Hindlimb muscle (tissue), 1 donor: ENCODE measurements at regions not wholly inside any gene's neighbourhood (a gene's known extent, or its start where the extent isn't known, plus 50 kb on each side); places are given as distances from the start of the nearest gene placed in this dataset.
A peak's percentile ranks its signal among the peaks of the same experiment; 100 is the strongest.

Experiments
- DNase-seq: peaks from one replicate; pipeline ENCODE4 v3.0.0-alpha.2; 2013

GRCh38 chr20:22465622-22466446 lies 118.5 kb downstream of the FOXA2 start:
- DNase-seq = no peak

GRCh38 chr20:22464312-22465003 lies 119.9 kb downstream of the FOXA2 start:
- DNase-seq = no peak

GRCh38 chr20:22462975-22463914 lies 121.1 kb downstream of the FOXA2 start:
- no peak for DNase-seq

GRCh38 chr20:22460803-22461202 lies 123.6 kb downstream of the FOXA2 start:
- DNase-seq = no peak

- DNase-seq = no peak
Measured at GRCh38 chr20:22460231-22460630, 124.1 kb downstream of the FOXA2 start.

GRCh38 chr20:22459754-22460153 lies 124.6 kb downstream of the FOXA2 start:
- DNase-seq = no peak

GRCh38 chr20:22456109-22456508 lies 128.3 kb downstream of the FOXA2 start:
- no peak for DNase-seq

GRCh38 chr20:22455259-22455658 lies 129.1 kb downstream of the FOXA2 start:
- DNase-seq = no peak

GRCh38 chr20:22453244-22454080 lies 130.9 kb downstream of the FOXA2 start:
- DNase-seq = no peak

- no peak for DNase-seq
Measured at GRCh38 chr20:22452442-22453011, 131.8 kb downstream of the FOXA2 start.

GRCh38 chr20:22450537-22450936 lies 133.8 kb downstream of the FOXA2 start:
- no peak for DNase-seq

- DNase-seq = peak; percentile 8
Measured at GRCh38 chr20:22449188-22449973, 135.0 kb downstream of the FOXA2 start.

GRCh38 chr20:22447447-22447778 lies 137.0 kb downstream of the FOXA2 start:
- DNase-seq = no peak

- DNase-seq = no peak
Measured at GRCh38 chr20:22446613-22447446, 137.5 kb downstream of the FOXA2 start.

- no peak for DNase-seq
Measured at GRCh38 chr20:22442318-22442717, 142.1 kb downstream of the FOXA2 start.

- no peak for DNase-seq
Measured at GRCh38 chr20:22438926-22439325, 145.4 kb downstream of the FOXA2 start.

- no peak for DNase-seq
Measured at GRCh38 chr20:22438346-22438745, 146.0 kb downstream of the FOXA2 start.

- DNase-seq = no peak
Measured at GRCh38 chr20:22437354-22437753, 147.0 kb downstream of the FOXA2 start.

- no peak for DNase-seq
Measured at GRCh38 chr20:22431419-22431818, 153.0 kb downstream of the FOXA2 start.

- no peak for DNase-seq
Measured at GRCh38 chr20:22430746-22431168, 153.6 kb downstream of the FOXA2 start.
